Mucosa of stomach (tissue), 1 donor: ENCODE measurements at regions not wholly inside any gene's neighbourhood (a gene's known extent, or its start where the extent isn't known, plus 50 kb on each side); places are given as distances from the start of the nearest gene placed in this dataset.

Experiments
- H3K27me3 ChIP-seq: one replicate; pipeline ENCODE4 v1.7.0; 2013; ENCODE audit warnings: mild to moderate bottlenecking, low read length; ENCODE audit not compliant: control insufficient read depth, insufficient read depth
- H3K36me3 ChIP-seq: one replicate; pipeline ENCODE4 v1.7.0; 2013; ENCODE audit warnings: low read length; ENCODE audit not compliant: control insufficient read depth, insufficient read depth
- H3K4me1 ChIP-seq: one replicate; pipeline ENCODE4 v1.7.0; 2013; ENCODE audit warnings: mild to moderate bottlenecking, low read length; ENCODE audit not compliant: control insufficient read depth, insufficient read depth
- H3K4me3 ChIP-seq: one replicate; pipeline ENCODE4 v1.7.0; 2013; ENCODE audit warnings: low read length
- H3K9ac ChIP-seq: one replicate; pipeline ENCODE4 v1.7.0; 2013; ENCODE audit warnings: mild to moderate bottlenecking, low read length, moderate library complexity
- H3K9me3 ChIP-seq: one replicate; pipeline ENCODE4 v1.7.0; 2013; ENCODE audit warnings: mild to moderate bottlenecking, low read length, moderate library complexity; ENCODE audit not compliant: control insufficient read depth
- donor health status: Pancreatic carcinoma.

DNA sequence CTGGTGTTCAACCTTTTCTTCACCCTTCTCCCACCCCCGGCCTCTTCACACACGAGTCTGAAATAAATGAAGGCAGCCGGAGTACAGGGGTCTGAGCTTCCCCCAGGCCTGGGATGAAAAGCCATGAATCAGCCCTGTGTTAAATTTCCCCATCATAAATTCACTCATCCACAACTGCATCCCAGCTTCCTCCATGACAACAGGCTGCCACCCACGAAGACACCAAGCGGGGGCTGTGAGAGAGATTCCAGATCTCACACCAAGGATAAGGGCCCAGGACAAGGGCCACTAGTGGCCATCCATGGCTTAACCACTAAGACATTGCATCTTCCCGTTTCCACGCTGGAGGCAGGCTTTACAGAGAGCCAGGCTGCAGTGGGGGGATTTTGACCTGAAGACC is 93.9 kb upstream of the NCOR2 start:
- H3K4me1 ChIP-seq: no peaks in the 10 kb centered on the region
- H3K9me3 ChIP-seq: no peaks in the 10 kb centered on the region
- H3K36me3 ChIP-seq: no peaks in the 10 kb centered on the region
- no peak overlapping the region for H3K9ac ChIP-seq
- no peaks in the 10 kb centered on the region for H3K27me3 ChIP-seq
- no peak overlapping the region for H3K4me3 ChIP-seq

DNA sequence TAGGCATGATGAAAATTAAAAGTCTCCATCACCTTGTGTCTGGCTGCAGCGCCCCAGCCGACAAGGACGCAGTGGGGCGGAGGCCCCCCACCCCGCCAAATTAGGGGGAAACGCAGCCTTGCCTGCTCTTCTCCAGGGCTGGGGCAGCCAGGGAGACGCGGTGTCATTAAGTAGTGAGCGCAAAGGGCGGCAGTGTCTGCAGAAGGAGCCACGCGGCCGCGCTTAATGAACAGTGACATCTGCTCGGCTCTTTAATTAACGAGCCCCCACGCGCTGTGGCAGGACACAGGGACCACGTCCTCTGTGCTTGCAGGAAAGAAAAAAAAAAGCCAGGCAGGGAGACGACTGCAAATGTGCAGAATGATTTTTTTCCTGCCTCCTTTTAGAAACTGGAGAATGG is 93.4 kb upstream of the NCOR2 start:
- H3K4me1 ChIP-seq: peaks cover 5% of the 10 kb centered on the region
- no peaks in the 10 kb centered on the region for H3K27me3 ChIP-seq
- H3K9ac ChIP-seq: no peak overlapping the region
- H3K9me3 ChIP-seq: no peaks in the 10 kb centered on the region
- H3K36me3 ChIP-seq: no peaks in the 10 kb centered on the region
- H3K4me3 ChIP-seq: no peak overlapping the region

DNA sequence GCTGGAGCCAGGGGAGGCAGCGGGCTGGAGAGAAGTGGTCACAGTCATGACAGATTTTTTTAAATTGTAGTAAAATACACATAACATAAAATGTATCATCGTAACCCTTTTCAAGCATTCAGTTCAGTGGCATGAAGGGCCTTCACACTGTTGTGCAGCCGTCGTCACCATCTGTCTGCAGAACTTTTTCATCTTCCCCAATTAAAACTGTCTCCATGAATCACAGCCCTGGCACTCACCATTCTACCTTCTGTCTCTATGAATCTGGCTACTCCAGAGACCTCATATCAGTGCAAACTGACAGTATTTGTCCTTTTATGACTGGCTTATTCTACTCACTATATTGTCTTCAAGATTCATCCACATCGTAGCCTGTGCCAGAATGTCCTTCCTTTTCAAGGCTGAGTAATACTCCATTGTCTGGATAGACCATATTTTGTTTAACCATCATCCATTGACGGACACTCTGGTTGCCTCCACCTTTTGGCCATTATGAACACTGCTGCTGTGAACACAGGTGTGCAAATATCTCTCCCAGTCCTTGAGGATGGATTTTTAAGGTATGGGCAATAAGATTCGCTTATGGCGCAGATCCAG is 91.5 kb upstream of the NCOR2 start:
- peaks cover 20% of the 10 kb centered on the region for H3K4me1 ChIP-seq
- no peaks in the 10 kb centered on the region for H3K27me3 ChIP-seq
- H3K9ac ChIP-seq: no peak overlapping the region

DNA sequence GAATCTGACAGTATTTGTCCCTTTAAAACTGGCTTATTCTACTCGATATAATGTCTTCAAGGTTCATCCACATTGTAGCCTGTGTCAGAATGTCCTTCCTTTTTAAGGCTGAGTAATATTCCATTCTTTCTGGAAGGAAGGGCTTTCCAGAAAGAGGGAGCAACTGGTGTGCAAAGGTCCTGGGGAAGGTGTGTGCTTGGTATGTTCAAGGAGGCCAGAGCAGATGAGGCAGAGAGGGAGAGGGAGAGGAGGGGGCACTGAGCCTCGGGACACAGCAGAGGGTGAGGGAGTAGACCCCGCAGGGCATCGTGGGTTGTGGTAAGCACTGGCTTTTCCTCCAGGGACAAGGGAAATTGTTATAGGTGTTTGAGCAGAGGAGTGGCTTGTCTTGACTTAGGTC is 90.9 kb upstream of the NCOR2 start:
- no peaks in the 10 kb centered on the region for H3K36me3 ChIP-seq
- no peak overlapping the region for H3K9ac ChIP-seq
- peaks cover 20% of the 10 kb centered on the region for H3K4me1 ChIP-seq

More for the DNA sequence above, 91.5 kb upstream of the NCOR2 start:
- H3K9me3 ChIP-seq: no peaks in the 10 kb centered on the region
- no peak overlapping the region for H3K4me3 ChIP-seq
- no peaks in the 10 kb centered on the region for H3K36me3 ChIP-seq

DNA sequence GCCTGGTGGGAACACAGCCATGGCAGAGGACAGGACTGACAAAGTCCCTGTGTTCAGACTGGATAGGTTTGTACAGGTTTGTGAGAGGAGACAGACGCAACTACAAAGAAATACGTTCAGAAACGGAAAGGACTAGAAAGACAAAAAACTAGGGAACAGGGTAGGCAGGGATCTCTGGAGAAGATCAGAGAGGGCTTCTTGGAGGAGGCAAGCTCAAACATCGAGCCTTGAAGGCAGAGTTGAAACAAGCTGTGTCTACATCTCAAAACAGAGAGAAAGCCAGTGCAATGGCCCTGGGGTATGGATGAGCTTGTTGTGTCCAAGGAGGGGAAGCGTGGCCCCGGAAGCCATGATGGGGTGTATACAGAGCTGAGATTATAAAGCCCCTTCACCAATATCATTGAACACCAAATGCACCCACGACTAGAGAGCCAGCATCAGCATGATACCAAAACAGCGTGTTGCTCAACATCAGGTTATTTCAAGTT is 89.6 kb upstream of the NCOR2 start:
- Histone ChIP-seq H3K4me1 (peaks cover 20% of the 10 kb centered on the region), H3K27me3 (no peaks in the 10 kb centered on the region), H3K4me3 (no peak overlapping the region), H3K9me3 (no peaks in the 10 kb centered on the region), H3K9ac (no peak overlapping the region), H3K36me3 (no peaks in the 10 kb centered on the region)

More for the DNA sequence above, 90.9 kb upstream of the NCOR2 start:
- H3K4me3 ChIP-seq: no peak overlapping the region
- H3K9me3 ChIP-seq: no peaks in the 10 kb centered on the region
- no peaks in the 10 kb centered on the region for H3K27me3 ChIP-seq

DNA sequence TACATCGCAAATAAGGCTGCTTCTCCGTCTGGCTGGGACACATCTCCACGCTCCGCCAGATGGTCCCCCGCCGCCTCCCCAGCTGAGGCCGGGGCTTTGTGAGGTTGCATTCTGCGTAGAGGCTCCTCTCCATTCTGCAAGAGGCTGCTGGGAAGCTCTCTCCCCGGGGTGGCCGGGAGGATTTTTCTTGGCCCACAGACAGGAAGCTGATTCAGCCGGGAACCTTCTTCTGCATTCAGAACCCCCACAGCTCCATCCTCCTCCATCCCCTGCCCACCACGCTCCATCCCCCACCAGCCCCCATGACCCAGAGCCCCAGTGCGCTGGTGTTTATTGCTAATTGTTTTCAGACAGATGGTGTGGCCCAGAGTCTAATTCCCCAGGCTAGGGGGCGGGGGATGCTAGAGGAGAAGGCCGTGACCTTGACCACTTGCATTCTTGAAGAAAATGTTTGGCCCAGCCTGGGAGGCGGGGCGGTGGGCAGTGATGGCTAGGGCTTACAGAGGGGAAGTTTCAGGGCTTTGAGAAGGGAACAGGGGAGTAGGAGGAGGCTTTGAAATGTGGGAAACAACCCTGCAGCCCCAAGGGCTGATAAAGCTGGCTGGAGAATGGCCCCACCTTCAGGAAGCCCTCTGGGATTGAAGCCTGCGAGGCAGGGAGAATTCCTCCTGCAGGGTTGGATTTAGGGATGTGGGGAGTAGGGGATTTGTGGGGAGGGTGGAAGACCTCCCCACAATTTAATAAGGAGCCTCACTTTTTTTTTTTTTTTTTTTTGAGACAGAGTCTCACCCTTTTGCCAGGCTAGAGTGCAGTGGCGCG is 88.5 kb upstream of the NCOR2 start:
- no peak overlapping the region for H3K9ac ChIP-seq
- no peaks in the 10 kb centered on the region for H3K9me3 ChIP-seq
- no peaks in the 10 kb centered on the region for H3K27me3 ChIP-seq
- no peak overlapping the region for H3K4me3 ChIP-seq
- H3K4me1 ChIP-seq: peaks cover 20% of the 10 kb centered on the region
- H3K36me3 ChIP-seq: no peaks in the 10 kb centered on the region

DNA sequence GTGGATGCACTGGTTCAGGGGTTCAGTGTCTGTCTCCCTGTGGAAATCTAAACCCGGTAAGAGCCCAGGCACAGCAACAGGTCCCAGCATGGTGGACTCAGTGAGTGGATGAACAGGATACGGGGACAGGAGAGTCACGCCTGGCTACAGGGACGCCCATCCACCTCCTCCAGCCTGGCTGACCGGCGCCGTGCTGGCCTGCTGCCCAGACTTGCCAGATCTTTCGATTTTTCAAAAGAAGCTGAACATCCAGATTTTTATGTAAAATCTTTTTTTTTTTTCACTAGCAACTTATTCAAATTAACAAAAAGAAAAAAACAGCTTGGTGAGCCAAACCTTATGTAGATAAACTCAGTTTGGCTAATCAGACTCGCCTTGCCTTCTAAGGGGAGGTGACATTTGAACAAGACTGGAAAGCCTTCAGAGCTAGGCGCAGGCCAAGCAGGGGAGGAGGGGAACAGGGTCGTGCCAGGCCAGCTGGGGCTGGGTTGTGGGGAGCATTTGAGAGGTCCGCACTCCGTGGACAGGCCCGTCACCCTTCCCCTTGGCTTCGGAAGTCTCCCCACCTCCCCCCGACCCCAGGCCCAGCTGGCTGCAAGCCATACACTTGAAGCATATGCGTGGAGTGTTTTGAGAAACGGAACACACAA is 87.8 kb upstream of the NCOR2 start:
- H3K4me1 ChIP-seq: peaks cover 20% of the 10 kb centered on the region
- no peak overlapping the region for H3K9ac ChIP-seq
- H3K9me3 ChIP-seq: no peaks in the 10 kb centered on the region
- no peaks in the 10 kb centered on the region for H3K36me3 ChIP-seq
- no peak overlapping the region for H3K4me3 ChIP-seq
- no peaks in the 10 kb centered on the region for H3K27me3 ChIP-seq

DNA sequence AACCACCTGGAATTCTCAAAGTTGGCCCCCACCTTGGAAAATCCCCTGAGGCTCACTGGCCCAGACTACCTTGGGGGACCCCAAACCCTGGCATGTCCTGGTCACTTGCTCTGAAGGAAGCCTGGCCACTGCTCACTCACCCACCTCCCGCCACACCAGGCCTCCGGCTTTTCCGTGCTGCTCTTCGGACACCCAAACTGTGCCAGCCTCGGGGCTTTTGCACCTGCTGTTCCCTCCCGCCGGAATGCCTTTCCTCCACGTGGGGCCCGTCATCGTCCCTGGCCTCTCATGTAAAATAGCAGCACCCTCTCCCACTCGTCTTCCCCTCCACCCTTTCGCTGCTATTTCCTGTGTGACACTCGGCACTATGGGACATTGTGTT is 87.2 kb upstream of the NCOR2 start:
- H3K36me3 ChIP-seq: no peaks in the 10 kb centered on the region
- H3K9ac ChIP-seq: no peak overlapping the region
- no peaks in the 10 kb centered on the region for H3K9me3 ChIP-seq
- peaks cover 20% of the 10 kb centered on the region for H3K4me1 ChIP-seq
- H3K4me3 ChIP-seq: no peak overlapping the region
- no peaks in the 10 kb centered on the region for H3K27me3 ChIP-seq

DNA sequence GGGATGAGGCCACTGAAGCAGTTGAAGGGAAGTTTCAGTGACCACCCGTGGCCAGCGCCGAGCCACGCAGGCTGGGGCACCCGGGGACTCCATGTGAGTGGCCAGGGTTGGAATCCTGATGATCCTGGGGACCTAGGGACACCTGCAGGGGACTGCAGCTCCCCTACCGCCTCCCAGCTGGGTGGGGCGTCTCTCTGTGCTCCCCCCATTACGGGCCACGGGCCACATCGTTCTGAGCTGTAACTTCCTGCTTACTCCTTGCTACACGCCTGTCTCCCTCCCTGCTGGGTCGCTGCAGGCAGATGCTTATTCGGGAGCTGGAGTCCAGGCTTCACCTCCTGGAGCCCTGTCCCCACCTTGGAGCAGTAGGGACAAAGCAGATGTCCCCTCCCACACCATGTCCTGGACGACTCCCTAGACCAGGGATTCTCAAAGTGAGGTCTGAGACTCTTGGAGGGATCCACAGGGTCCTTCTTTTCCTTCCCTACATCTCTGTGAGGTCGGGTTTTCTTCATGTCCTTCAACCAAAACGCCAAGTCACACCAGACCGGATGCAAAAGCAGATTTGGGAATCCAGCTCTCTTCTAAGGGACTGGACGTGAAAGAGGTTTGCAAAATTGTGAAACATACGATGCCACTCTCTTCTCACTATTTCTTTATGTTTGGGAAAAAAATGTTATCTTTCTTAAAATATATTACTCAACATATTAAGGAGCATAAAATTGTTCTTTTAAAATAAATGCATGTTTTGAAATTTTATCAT is 85.9 kb upstream of the NCOR2 start:
- H3K27me3 ChIP-seq: no peaks in the 10 kb centered on the region

DNA sequence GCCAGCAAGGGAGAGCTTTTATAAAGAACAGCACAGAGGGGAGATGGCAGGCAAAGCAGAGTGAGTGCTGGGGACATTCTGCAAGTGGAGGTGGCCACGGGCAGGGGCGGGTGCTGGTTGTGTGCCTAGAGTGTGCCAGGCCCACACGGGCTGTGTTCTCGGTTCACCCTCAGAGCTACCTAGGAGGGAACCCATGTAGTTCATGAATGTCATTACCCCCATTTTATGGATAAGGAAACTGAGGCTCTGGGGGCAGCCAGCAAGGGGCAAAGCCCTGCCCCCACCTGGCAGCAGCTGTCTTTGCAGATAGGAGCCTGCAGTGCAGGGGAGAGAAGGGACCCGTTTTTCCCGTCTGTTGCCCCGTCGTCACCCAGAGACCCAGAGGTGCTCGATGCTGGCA is 85.2 kb upstream of the NCOR2 start:
- Histone ChIP-seq H3K27me3 (no peaks in the 10 kb centered on the region), H3K9me3 (no peaks in the 10 kb centered on the region), H3K4me3 (no peak overlapping the region), H3K9ac (no peak overlapping the region), H3K36me3 (no peaks in the 10 kb centered on the region), H3K4me1 (peaks cover 20% of the 10 kb centered on the region)

More for the DNA sequence above, 85.9 kb upstream of the NCOR2 start:
- H3K4me3 ChIP-seq: no peak overlapping the region
- H3K36me3 ChIP-seq: no peaks in the 10 kb centered on the region
- H3K9ac ChIP-seq: no peak overlapping the region
- H3K4me1 ChIP-seq: peaks cover 20% of the 10 kb centered on the region
- no peaks in the 10 kb centered on the region for H3K9me3 ChIP-seq

DNA sequence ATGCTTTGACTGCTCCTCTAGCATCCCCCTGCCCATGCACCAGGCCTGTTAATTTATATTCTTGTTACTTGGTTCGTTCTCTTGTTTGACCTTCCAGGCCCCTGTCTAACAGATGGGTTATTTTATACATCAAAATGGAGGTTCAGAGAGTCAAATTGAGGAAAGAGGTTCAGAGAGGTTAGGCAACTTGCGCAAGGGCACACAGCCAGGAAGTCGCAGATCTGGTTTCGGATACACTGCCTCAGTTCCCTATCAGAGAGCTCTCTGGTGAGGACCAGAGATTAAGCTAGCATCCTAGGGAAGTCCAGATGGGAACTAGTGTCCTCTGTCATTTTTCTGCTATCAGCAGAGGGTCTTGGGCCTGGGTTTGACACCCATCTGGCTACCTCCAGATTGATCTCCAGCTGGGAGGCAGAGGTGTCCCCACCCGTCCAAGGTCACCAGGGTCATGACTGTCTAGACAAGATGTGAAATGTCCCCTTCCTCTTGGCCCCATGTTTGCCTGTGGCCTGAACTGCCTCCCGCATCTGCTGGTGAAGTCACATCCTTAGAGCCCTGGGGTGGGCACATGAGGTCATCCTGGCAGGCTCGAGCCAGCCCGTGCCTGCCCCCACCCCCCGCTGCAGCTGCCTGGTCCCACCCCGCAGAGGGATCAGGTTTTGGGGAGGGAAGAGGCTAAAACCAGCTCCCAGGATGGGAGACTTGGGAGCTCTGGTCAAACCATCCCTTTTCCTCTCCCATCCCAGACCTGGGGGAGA is 84.3 kb upstream of the NCOR2 start:
- Histone ChIP-seq H3K4me1 (peaks cover 20% of the 10 kb centered on the region), H3K9me3 (no peaks in the 10 kb centered on the region), H3K27me3 (no peaks in the 10 kb centered on the region), H3K36me3 (no peaks in the 10 kb centered on the region), H3K4me3 (no peak overlapping the region), H3K9ac (no peak overlapping the region)
